ACHN (cell line): ENCODE measurements at regions not wholly inside any gene's neighbourhood (a gene's known extent, or its start where the extent isn't known, plus 50 kb on each side); places are given as distances from the start of the nearest gene placed in this dataset.
A peak's percentile ranks its signal among the peaks of the same experiment; 100 is the strongest.
"Not testable (repeated sequence)": the region's sequence is repeated elsewhere in the genome, so short reads cannot be mapped to it uniquely, and the experiment has no call there.

Experiments
- DNase-seq: peaks from one replicate; pipeline ENCODE4 v3.0.0-alpha.2; 2015
- in situ Hi-C: cut with HindIII; loops from 2 replicates; pipeline ENCODE4 v1.10.0; 2017; ENCODE audit warnings: low sequenced_read_pairs, low pct_ligation_motif_present, low pct_unique_long_range_greater_than_20kb

DNA sequence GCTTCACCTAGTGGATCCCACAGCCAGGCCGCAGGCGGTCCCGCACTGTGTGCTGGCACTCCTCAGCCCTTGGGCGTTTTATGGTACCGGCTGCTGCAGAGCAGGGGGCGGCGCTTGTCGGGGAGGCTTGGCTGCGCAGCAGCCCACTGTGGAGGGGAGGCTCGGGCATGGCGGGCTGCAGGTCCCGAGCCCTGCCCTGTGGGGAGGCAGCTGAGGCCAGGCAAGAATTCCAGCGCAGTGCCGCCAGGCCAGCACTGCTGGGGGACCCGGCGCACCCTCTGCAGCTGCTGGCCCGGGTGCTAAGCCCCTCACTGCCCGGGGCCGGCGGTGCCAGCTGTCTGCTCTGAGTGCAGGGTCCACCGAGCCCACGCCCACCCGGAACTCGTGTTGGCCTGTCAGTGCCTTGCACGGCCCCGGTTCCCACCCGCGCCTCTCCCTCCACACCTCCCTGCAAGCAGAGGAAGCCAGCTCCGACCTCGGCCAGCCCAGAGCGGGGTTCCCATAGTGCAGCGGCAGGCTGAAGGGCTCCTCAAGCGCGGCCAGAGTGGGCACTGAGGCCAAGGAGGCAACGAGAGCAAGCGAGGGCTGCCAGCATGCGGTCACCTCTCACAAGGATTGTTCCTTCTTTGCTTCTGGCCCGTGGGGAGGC lies 435.0 kb upstream of the ATP10A start:
- in situ Hi-C loops, result no loop called here
- no peak for DNase-seq

DNA sequence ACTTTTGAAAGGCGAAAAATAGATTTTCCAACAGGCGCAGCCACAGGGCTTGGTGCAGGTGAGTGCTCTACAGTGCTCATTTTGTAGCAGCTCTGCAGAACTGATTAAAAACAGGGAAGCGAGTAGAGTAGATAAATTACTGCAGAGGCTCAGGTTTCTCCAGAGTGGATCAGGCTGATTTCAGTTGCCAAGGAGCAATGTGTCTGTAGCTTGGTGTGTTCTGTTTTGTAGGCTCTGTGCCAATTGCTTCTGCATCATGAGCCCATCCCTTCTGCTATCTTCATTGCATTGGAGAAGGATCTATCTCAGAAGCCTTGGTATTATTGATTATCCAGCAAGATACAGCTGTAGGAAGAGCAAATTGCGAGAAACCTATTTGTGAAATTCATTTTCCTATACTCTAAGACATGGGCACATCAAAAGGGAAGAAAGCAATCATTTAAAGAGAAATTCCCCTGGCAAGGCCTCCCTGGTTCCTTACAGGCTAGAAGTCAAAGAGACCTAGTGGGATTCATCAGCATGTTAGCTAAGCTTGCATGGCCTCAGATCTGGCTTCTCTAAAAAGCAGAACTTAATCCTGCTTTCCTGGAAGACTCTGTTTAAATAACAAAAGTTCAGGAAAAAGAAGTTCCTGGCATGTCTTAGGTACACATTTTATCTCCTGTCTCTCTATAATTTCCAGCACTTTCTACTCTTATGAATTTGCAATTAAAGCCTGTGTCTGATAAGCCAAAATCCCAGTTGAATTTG lies 432.4 kb upstream of the ATP10A start:
- in situ Hi-C loops, result no loop called here

DNA sequence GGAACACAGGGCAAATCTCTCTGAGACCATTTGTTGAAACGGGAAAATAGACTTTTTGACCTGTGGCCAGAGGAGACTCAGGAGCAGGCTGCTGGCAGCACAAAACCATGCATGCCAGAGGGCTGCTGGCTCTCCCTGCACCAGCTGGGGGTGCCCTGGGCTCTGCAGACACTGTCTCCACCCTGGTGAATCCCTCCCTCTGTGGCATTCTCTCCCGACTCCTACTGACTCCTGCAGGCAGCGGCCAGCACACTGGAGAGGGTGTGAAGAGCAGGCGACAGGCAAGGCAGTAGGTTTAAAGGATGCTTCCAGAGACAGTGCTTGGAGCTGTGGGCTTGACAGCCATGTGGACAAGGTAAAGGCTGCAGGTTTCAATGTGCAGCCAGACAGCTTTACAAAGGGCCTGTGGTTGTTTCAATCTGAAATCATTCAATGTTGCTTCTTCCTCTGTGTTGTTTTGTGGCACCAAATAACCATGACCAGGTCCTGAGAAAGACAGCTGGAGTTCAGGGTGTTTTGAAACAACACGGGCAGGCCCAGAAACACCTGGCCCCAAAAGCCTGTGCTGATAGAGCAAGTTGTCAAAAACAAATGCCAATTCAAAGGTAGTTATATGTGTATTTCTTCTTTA lies 431.0 kb upstream of the ATP10A start:
- DNase-seq, result no peak
- in situ Hi-C loops, result no loop called here

More for the DNA sequence above, 432.4 kb upstream of the ATP10A start:
- no peak for DNase-seq

DNA sequence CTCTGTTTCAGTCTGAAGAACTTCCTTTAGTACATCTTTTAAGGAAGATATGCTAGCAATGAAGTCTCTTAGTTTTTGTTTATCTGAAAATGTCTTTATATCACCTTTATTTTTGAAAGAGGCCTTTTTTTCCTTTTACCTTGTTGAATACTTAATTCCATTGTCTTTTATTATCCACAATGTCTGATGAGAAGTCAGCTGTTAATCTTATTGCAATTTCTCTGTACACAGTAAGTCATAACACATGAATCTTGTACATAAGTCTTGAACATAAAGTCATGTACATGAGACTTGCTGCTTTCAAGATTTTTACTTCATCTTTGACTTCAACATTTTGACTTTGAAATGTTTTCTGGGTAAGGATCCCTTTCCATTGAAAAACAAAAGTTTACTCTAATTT lies 424.3 kb upstream of the ATP10A start:
- in situ Hi-C loops, result no loop called here
- no peak for DNase-seq

DNA sequence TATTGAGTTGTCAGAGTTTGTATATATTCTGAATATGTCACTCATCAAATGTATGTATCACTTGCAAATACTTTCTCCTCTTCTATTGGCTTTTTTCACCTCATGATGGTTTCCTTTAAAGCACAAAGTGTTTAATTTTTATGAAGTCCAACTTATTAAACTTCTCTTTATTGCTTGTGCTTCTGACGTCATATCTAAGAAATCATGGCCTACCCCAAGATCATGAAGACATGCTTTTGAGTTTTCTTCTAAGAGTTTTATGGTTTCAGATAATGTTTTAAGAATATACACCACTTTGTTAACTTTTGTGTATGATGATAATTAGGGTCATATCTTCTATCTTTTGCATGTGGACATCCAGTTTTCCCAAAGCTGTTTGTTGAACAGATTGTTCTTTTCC lies 417.2 kb upstream of the ATP10A start:
- in situ Hi-C loops, result no loop called here

DNA sequence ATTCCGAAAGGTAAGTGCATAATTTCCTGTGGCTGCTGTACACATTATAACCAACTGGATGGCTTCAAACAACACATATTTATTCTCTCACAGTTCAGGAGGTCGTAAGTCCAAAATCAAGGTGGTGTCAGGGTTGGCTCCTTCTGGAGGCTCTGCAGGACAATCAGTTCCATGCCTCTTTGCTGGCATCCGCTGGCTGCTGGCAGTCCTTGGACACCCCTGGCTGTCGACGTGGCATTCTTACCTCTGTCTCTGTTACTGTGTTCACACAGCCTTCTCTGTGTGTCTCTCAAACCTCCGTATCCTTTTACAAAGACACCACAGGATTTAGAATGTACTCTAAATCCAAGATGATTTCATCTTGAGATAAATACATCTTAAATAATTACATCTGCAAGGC lies 398.8 kb upstream of the ATP10A start:
- in situ Hi-C loops, result no loop called here
- no peak for DNase-seq

More for the DNA sequence above, 417.2 kb upstream of the ATP10A start:
- no peak for DNase-seq

DNA sequence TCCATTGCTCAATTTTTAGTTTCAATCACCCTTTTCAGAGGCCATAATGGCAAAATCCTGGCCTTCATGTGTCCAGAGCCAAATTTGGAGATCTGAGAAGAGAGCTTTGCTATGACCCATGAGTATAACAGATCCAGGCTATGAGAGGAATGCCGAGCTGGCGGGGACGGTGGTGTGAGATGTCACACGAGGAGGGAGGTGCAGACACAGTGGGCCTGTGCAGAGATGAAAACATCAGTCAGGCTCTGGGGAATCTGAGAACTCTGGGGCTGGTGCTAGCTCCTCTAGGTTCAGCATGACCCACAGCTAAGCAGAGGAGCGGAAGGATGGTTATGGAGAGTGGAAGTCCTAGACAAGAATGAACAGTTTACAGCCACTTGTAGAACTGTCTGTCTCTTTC lies 398.3 kb upstream of the ATP10A start:
- no peak for DNase-seq
- in situ Hi-C loops, result no loop called here

DNA sequence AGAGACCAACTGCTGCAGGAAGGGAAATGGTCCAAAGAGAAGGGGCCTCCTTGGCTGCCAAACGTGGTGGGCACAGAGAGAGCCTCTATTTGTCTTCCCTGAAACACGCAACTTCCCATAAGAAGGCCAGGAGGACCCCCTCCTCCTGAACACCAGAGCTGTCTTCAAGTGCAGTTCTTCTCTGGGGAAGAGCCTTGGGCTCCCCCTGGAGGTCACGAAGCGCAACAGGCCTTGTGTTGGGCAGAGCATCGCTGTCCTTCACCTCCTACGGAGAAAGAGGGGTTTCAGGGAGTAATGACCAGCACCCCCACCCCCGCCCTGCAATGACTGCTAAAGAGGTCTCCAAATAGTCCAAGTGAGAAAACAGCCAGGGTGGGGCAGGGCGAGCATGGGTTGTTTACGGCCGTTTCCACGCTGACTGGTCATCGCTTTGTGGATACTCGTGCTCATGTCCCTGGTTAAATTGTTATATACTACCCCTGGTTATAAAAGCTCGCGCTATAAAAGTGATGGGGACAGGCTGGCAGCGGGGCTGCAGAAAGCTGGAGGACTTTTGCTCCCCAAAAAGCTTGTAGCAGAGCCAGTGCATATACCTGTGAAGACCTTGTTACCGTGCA lies 397.5 kb upstream of the ATP10A start:
- peak; percentile 32 for DNase-seq
- in situ Hi-C loops, result no loop called here

DNA sequence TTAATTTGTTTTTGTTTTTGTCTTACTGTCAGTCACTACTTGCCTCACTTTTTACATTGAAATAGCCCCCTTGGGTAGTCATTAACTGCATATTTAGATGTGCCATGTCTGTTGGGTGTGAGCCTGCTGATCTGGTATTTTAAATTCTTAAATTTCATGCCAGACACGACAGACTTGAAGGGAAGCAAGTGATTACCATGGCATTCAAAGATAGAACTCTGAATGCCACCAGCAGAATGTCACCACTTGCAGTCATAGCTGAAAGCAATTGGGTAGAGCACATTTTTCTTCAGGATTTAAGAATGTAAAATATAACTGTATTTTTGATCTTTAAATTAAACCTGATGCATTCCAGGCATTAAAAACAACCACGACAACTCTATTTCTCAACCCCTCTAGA lies 396.5 kb upstream of the ATP10A start:
- no peak for DNase-seq
- in situ Hi-C loops, result no loop called here

DNA sequence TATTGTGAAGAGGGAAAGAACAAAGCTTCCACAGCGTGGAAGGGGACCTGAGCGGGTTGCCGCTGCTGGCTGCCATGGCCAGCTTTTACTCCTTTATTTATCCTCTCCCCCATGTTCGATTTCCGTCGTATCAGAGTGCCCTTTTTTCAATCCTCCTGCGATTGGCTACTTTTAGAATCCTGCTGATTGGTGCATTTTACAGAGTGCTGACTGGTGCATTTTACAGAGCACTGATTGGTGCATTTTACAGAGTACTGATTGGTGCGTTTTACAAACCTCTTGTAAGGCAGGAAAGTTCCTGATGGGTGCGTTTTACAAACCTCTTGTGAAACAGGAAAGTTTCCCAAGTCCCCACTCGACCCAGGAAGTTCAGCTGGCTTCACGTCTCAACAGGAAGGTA lies 381.7 kb upstream of the ATP10A start:
- in situ Hi-C loops, DNase-seq: not testable (repeated sequence)

DNA sequence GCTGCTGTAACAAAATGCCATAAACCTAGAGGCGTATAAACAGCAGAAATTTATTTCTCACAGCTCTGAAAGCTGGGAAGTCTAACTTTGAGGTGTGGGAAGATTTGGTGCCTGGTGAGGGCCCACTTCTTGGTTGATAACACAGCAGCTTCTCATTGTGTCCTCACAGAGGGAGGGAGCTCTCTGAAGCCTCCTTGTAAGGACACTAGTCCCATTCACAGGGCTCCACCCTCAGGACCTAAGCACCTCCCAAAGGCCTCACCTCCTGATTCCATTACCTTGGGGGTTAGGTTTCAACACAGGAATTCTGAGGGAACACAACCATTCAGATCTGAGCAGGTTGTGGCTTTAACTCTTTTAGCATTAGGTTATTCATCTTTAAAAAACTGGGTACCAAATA lies 380.3 kb upstream of the ATP10A start:
- in situ Hi-C loops, result no loop called here
- DNase-seq, result no peak

DNA sequence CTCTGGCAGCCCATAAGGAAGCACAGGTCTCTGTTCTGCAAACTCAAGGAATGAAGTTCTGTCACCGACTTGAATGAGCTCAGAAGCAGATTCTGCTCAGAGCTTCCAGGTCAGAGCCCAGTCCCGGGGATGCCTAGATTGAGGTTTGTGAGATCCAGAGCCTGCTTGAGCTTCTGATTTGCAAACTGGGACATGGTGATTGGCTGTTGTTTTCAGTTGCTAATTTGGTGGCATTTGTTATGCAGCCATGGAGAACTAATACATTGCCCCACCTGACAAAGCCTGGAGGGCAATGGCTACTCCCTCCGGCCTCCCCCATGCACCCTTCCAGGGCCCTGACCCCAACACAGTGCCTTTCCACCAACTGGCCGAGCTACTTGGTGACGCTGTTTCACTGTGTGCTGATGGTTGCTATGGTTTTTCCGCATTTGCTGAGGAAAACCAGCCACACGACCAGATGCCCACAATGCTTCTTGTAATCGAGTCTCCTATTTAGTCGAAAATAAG lies 379.5 kb upstream of the ATP10A start:
- DNase-seq, result no peak
- in situ Hi-C loops, result no loop called here

DNA sequence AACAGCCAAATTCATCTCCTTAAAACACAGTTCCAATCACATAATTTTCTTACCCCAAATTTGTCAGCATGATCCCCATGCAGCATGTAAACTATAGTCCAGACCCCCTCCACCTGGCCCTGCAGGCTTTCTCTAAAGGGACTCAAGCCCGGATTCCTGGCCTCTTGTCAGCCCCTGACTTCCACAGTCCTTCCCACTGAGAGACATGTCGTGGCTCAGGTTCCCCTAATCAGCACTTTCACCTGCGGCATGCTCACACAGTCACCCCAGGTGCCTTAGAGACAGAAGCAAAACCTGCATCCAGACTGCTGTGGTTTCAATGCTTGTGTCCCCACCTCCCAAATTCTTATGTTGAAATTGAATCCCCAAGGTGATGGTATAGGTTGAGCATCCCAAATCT lies 372.7 kb upstream of the ATP10A start:
- in situ Hi-C loops, result no loop called here
- DNase-seq, result no peak

DNA sequence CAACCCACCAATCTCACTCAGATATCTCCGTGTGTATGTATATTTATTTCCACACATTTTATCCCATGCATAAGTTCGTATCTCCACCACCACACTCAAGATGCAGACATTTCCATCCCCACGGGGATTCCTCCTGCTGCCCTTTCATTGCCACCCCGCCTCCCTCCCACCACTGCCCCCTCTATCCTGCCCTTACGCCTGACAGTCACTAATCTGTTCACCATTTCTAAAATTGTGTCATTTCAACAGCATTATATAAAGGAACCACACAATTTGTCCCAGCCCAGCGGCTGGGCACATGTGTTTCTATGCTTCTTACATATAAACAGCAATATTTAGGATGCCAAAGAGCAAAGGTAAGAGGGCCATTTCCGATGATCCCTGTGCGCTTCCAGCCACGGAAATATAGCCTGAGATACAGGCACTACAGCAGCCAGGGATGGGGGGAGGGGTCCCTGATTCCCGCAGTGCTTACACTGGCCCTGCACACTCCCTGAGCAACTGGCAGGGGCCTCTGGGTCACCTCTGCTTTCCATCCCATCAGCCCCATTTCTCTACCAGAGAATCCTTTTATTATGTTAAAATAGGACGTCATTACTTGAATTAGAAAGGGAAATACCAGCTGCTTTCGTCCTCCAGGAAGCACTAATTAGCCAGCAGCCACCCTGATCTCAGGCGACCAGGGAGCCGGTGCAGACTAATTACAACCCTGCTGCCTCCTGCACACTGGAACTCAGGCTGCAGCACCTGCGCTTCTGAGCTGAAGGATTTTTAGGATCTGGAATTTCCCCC lies 372.0 kb upstream of the ATP10A start:
- in situ Hi-C loops, result no loop called here
- DNase-seq, result no peak

DNA sequence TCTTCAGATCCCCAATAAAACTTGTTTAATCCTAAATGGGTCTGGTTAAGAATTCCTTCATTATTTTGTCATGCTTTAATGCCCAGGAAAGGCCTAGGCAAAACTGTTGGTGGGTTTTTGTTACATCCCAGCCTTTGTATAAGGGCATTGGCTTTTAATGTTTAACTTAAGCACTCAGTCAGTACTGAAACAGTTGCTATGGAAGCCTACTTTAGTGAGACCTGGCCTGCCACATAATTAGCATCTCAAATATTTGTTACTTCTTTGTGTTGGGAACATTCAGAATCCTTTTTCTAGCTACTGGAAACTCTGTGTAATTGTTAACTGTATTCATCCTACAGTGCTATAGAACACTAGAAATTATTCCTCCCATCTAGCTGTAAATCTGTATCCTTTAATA lies 369.6 kb upstream of the ATP10A start:
- no peak for DNase-seq
- in situ Hi-C loops, result no loop called here

DNA sequence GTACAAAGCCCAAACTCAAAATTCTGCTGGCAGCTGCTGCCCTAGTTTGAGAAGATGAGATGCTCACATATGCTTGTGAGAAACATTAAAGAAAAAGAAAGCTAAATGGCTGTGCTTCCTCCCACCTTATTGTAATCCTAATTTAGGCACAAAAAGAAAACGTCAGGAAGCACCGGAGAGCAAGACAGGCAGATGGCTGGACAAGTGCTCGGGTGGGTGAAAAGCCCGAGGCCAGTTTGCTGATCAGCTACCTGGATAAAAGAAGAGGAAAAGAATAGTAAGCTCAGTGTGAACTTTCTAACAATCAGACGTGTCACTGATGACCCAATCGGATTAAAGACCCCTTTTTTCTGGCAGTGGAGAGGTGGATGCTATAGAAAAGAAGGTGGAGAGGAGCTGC lies 368.0 kb upstream of the ATP10A start:
- in situ Hi-C loops, result no loop called here
- DNase-seq, result no peak

DNA sequence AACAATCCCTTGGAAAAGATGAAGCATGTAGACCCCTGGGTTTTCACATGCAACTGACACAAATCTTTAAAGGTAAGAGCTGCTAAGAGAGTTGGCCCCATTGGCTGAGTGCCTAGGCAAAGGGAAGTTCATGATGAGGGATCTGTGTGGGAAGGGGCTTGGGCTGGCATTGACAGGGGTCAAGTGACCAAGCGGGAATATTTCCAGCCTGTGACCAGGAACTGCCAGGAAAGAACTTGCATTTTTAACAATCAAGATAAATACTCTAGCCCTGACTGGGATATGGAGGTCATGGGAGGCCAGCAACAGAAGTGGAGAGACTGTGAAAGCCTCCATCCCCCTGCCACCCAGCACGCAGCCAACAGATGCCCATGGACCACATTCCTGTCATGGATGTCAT lies 361.1 kb upstream of the ATP10A start:
- DNase-seq, result no peak
- in situ Hi-C loops, result no loop called here

DNA sequence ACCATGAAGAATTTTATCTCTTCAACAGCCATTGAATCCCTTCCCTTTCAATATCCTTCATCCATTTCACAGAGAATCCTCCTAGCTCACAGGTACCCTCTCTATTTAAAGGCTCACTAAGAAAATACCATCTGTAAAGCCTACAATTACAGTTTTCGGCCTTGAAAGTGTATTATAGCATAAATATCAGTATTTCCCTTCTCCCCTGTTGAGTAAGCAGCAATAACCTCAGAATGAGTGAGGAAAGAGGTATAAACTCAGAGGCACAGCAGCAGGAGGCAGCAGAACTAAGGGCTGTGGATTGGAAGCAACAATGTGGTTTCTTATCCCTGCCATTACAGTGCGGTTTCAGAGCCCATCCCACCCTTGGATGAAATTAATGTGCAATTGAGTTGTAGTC lies 360.6 kb upstream of the ATP10A start:
- in situ Hi-C loops, result no loop called here
- DNase-seq, result no peak

DNA sequence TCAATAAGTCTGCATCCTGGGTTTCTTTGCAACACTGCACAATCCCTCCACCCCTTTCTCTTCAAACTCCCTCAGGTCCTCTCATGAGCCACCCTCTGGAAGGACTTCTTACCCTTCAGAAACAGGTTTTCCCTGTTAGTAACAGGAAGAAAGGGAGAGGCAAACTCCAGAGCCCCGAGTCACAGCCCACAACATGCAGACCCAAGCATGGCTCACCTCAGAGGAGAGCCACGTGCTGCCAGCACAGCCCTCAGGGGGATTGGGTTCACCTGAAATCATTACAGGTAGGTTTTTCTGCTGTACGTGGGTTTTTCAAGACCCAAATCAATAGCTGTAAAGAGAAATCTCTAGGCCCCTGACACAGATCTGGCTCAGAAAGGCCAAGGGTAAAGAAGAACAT lies 359.7 kb upstream of the ATP10A start:
- DNase-seq, result no peak
- in situ Hi-C loops, result no loop called here
